MM.1S (cell line): ENCODE measurements at regions not wholly inside any gene's neighbourhood (a gene's known extent, or its start where the extent isn't known, plus 50 kb on each side); places are given as distances from the start of the nearest gene placed in this dataset.

Experiments
- DNase-seq: peaks from one replicate; pipeline ENCODE4 v3.0.0-alpha.2; 2015
- H2AFZ ChIP-seq: fragments of 300-600 bp; sonication (generic); 2 replicates; pipeline ENCODE4 v1.6.0; 2016; ENCODE audit warnings: antibody characterized with exemption, low read length
- H3F3A ChIP-seq: fragments of 300-600 bp; sonication (generic); 2 replicates; pipeline ENCODE4 v1.6.1; 2016; ENCODE audit warnings: mild to moderate bottlenecking, antibody characterized with exemption, low read length, moderate library complexity, mixed read lengths; ENCODE audit not compliant: insufficient read depth
- H3K27ac ChIP-seq: fragments of 300-600 bp; sonication (generic); 2 replicates; pipeline ENCODE4 v1.5.1; 2016; ENCODE audit warnings: mild to moderate bottlenecking, low read length
- H3K27me3 ChIP-seq: fragments of 300-600 bp; sonication (generic); replicated peaks from 2 replicates; pipeline ENCODE4 v1.6.0; 2016; ENCODE audit warnings: low read length; ENCODE audit not compliant: insufficient read depth
- H3K36me3 ChIP-seq: fragments of 300-600 bp; sonication (generic); replicated peaks from 2 replicates; pipeline ENCODE4 v1.6.1; 2016; ENCODE audit warnings: mild to moderate bottlenecking, low read length, mixed read lengths; ENCODE audit not compliant: insufficient read depth
- H3K4me1 ChIP-seq: fragments of 300-600 bp; sonication (generic); 2 replicates; pipeline ENCODE4 v1.6.1; 2016; ENCODE audit warnings: low read length, mixed read lengths
- H3K4me2 ChIP-seq: fragments of 300-600 bp; sonication (generic); 2 replicates; pipeline ENCODE4 v1.6.0; 2016; ENCODE audit warnings: low read depth, low read length
- H3K4me3 ChIP-seq: fragments of 300-600 bp; sonication (generic); 2 replicates; pipeline ENCODE4 v1.5.1; 2016; ENCODE audit warnings: low read length, mixed read lengths
- H3K79me2 ChIP-seq: fragments of 300-600 bp; sonication (generic); 2 replicates; pipeline ENCODE4 v1.6.1; 2016; ENCODE audit warnings: mixed run types, low read length, mixed read lengths
- H3K9ac ChIP-seq: fragments of 300-600 bp; sonication (generic); 2 replicates; pipeline ENCODE4 v1.6.1; 2016; ENCODE audit warnings: low read length, mixed read lengths
- H3K9me2 ChIP-seq: fragments of 300-600 bp; sonication (generic); replicated peaks from 2 replicates; pipeline ENCODE4 v1.6.1; 2016; ENCODE audit warnings: mild to moderate bottlenecking, low read length, mixed read lengths; ENCODE audit not compliant: insufficient read depth
- H3K9me3 ChIP-seq: fragments of 300-600 bp; sonication (generic); replicated peaks from 2 replicates; pipeline ENCODE4 v1.6.1; 2016; ENCODE audit warnings: mild to moderate bottlenecking, low read length, mixed read lengths; ENCODE audit not compliant: insufficient read depth
- H4K20me1 ChIP-seq: fragments of 300-600 bp; sonication (generic); 2 replicates; pipeline ENCODE4 v1.6.1; 2016; ENCODE audit warnings: mild to moderate bottlenecking, low read length, moderate library complexity, mixed read lengths; ENCODE audit not compliant: insufficient read depth
- CTCF ChIP-seq: fragments of 300-600 bp; sonication (generic); IDR thresholded peaks from 2 replicates; pipeline ENCODE4 v1.5.1; 2016; ENCODE audit warnings: antibody characterized with exemption, low read length, mixed read lengths
- EZH2 ChIP-seq: fragments of 300-600 bp; sonication (generic); optimal IDR thresholded peaks from 2 replicates; pipeline ENCODE3; 2017; ENCODE audit warnings: low read depth, mild to moderate bottlenecking, antibody characterized with exemption, low read length, mixed read lengths
- EZH2phosphoT487 ChIP-seq: fragments of 300-600 bp; sonication (generic); IDR thresholded peaks from 2 replicates; pipeline ENCODE4 v1.6.1; 2018; ENCODE audit warnings: antibody characterized with exemption, low read length

- Histone ChIP-seq H3K79me2 (no peaks in the 10 kb centered on the region), H3K27ac (no peak overlapping the region), H3K4me3 (no peak overlapping the region), H3K9ac (no peak overlapping the region), H3K36me3 (no peaks in the 10 kb centered on the region), H3K9me2 (no peaks in the 10 kb centered on the region), H4K20me1 (no peaks in the 10 kb centered on the region), H3K27me3 (no peaks in the 10 kb centered on the region), H3K4me1 (no peaks in the 10 kb centered on the region), H3K9me3 (no peaks in the 10 kb centered on the region), H3F3A (no peaks in the 10 kb centered on the region), H2AFZ (no peak overlapping the region), H3K4me2 (no peak overlapping the region)
- TF ChIP-seq CTCF (no peak), EZH2phosphoT487 (no peak), EZH2 (no peak)
- DNase-seq = no peak
Observed at GRCh38 chr17:70426752-70427151, 257.4 kb downstream of the KCNJ2 start.

- H3K27me3 ChIP-seq = no peaks in the 10 kb centered on the region
Observed at GRCh38 chr17:70434536-70435490, 265.5 kb downstream of the KCNJ2 start.

GRCh38 chr17:70437656-70438055, 268.3 kb downstream of the KCNJ2 start:
- Histone ChIP-seq H3K36me3 (no peaks in the 10 kb centered on the region), H3K27me3 (no peaks in the 10 kb centered on the region), H3K9me2 (no peaks in the 10 kb centered on the region), H3K4me1 (no peaks in the 10 kb centered on the region), H2AFZ (no peak overlapping the region), H4K20me1 (no peaks in the 10 kb centered on the region), H3K27ac (no peak overlapping the region), H3K9me3 (no peaks in the 10 kb centered on the region), H3F3A (no peaks in the 10 kb centered on the region), H3K4me3 (no peak overlapping the region), H3K79me2 (no peaks in the 10 kb centered on the region), H3K9ac (no peak overlapping the region), H3K4me2 (no peak overlapping the region)
- TF ChIP-seq CTCF (no peak), EZH2 (no peak), EZH2phosphoT487 (no peak)
- no peak for DNase-seq

More at GRCh38 chr17:70434536-70435490, 265.5 kb downstream of the KCNJ2 start:
- Histone ChIP-seq H3K27ac (no peak overlapping the region), H2AFZ (no peak overlapping the region), H4K20me1 (no peaks in the 10 kb centered on the region), H3K36me3 (no peaks in the 10 kb centered on the region), H3K79me2 (no peaks in the 10 kb centered on the region), H3K4me2 (no peak overlapping the region), H3K9ac (no peak overlapping the region), H3K4me1 (no peaks in the 10 kb centered on the region), H3K9me3 (no peaks in the 10 kb centered on the region), H3F3A (no peaks in the 10 kb centered on the region), H3K4me3 (no peak overlapping the region), H3K9me2 (no peaks in the 10 kb centered on the region)
- DNase-seq = no peak
- TF ChIP-seq EZH2phosphoT487 (no peak), EZH2 (no peak), CTCF (no peak)
